SU-DHL-6 (cell line): ENCODE measurements at regions not wholly inside any gene's neighbourhood (a gene's known extent, or its start where the extent isn't known, plus 50 kb on each side); places are given as distances from the start of the nearest gene placed in this dataset.

Source experiments
- CTCF ChIP-seq: fragments of 200-600 bp; sonication (generic); IDR thresholded peaks from one replicate; pipeline ENCODE4 v1.5.1; 2017; ENCODE audit warnings: antibody characterized with exemption, mild to moderate bottlenecking, low read length, moderate library complexity; ENCODE audit not compliant: insufficient read depth, poor library complexity, severe bottlenecking
- EZH2phosphoT487 ChIP-seq: fragments of 200-600 bp; sonication (generic), shearing (Covaris generic); conservative IDR thresholded peaks from 2 replicates; pipeline ENCODE4 v1.6.1; 2018; ENCODE audit warnings: mild to moderate bottlenecking, antibody characterized with exemption, low read length, moderate library complexity, mixed read lengths

DNA sequence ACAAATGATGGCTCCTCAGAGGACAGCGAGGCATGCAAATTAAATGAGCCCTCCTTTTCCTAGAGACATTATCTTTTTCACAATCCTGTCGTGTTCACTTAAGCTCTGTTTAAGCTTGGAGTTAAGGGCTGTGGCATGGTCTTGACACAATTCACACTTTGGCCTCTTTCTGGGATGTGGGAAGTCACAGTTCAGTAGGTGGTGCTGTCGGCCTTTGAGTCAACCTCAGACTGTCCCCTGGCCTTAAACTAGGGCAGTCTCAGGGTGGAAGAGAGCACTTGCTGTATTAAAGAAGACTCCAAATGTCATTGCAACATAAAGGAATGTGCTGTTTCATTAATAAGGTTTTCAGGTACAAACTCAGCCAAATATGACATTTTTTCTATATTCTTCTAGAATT, 351.0 kb downstream of the MCTP2 start:
- TF ChIP-seq CTCF, result peak; percentile 28
- TF ChIP-seq EZH2phosphoT487, result no peak
